HG03469 (cell line): ENCODE measurements at regions not wholly inside any gene's neighbourhood (a gene's known extent, or its start where the extent isn't known, plus 50 kb on each side); places are given as distances from the start of the nearest gene placed in this dataset.
"Not testable (repeated sequence)": the region's sequence is repeated elsewhere in the genome, so short reads cannot be mapped to it uniquely, and the experiment has no call there.

Source experiments
- ATAC-seq: cut with Tn5 transposase; IDR thresholded peaks from one replicate; pipeline ENCODE4 v1.9.1; 2021; ENCODE audit warnings: mild to moderate bottlenecking, moderate library complexity, moderate number of reproducible peaks; ENCODE audit not compliant: unreplicated experiment

DNA sequence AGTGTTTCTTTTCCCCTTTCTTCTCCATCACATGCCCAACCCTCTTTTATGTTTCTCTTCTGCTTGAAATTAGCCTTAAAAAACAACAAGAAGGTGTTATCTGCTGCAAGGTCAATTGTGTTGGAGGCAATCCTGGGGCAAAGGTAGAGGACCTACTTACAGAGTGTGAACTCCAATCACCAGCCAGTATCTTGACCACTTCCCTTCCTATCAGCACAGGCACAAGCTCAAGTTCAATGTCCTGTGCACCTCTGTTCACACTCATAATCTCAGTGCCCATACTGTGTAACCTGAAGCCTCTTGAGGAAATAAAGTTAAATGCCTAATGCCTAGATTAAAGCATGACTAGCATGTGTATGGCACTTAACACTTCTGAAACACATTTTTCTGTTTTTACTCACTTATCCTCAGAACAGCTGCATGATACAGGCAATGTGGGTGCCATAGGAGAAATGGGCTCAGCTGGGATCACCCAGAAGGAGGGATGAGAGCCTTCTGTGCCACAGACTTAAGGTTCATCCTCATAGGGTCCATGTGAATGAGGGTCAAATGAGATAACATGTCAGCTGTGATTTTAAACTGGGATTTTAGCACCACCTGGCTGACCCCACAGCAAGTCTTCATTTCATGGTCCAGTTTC, 701.5 kb downstream of the BCL11A start:
- ATAC-seq, result no peak

DNA sequence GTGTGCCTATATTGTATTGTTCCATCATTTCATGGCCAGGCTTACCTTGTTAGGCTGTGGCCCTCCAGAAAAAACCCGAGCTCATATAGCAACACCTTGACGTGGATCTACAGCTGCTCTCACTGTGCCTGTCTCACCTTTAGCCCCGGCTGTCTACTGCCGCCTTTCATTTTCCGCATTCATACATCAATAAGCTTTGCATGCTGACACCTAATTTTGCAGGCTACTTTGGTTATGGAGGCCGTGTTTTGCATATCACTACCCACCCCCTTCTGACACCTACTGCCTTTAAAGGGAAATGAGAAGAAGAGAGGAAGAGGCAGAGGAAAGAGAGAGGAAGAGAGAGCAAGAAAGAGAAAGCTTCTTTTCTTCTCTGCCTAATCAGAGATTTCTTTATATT, 702.9 kb downstream of the BCL11A start:
- ATAC-seq, result no peak

DNA sequence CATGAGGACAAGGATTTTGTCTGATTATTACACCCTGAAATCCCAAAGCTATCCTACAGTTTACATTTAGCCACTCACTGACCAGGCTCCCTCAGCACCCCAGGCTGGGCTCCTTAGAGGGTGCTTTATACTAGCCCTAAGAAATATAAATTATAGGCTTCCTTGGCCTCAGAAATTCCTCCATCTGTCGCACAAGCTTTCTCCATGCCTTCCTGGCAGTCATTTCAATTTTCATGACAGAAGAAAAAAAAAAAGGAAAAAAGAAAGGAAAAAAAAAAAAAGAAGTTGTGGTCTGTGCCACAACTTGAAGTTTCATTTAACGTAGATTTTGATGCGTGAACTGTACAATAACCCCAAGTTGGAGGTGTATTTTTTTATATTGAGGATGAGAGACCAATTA, 719.5 kb downstream of the BCL11A start:
- no peak for ATAC-seq

DNA sequence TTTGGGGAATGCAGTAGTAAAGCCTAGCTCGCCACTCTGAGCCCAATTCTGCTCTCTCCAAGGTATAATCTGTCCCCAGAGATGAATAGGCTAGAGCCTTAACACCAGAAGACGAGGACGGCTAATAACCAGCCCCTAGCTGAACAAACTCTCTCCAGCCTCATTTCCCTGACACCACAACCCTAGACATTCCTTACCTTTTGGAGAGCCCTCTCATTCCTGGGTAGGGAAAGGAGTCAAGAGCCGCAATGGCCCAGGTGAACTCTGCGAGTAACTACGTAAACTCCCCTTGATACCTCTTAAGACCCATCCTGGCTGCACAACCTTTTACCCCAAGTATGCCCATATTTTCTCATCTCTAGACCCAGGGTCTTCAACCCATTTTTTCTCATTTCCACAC, 722.9 kb downstream of the BCL11A start:
- no peak for ATAC-seq

DNA sequence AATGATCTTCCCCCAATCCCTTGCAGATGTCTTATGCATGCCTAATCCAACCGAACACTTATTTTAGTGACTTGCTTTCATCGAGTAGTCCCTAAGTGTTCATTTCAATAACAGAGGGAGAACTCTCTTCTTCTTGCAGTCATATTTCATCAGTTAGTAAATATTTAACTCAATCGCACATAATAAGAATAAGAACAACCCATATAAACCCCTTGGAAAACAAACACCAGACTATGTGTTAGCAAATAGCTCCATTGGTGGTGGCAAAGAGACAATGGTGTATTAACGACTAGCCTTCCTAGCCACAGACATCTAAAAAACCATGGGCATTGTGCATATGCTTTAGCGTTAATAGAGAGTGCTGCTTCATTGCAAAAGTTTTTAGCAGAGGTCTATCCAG, 725.8 kb downstream of the BCL11A start:
- no peak for ATAC-seq

DNA sequence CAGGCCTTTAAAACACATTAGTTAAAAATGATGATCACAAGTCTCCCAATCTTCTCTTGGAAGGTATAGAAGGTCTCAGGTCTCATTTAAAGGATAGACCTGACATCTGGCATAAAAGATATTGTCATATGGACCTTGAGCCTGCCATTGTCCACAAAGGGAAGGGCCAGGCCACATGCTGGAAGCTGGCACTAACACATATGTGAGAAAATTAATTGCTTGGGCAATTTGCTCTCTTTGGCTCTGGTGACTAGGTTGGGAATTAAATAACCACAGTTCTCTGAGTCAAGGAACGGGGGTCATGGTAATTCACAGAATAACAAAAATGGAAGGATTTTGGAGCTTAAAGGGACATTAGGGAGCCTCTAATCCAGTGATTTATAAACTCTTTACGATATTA, 727.3 kb downstream of the BCL11A start:
- ATAC-seq, result no peak

DNA sequence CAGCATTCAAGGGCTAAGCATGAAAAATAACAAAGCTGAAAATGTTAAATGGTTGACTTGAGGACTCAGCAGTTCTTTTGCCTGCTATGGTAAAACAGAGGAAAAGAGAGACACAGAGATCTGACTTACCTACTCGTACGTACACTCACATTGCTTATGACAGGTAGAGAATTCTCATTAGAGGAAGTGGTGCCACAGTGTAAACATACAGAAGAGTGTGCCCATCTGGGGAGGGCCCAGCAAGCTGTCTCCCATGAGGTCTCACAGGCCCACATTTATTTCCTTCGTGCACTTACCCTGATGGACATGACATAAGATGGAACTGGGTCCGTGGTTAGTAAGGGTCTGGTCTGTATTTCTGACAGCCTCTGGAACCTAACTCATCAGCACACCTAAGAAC, 729.1 kb downstream of the BCL11A start:
- ATAC-seq, result no peak

DNA sequence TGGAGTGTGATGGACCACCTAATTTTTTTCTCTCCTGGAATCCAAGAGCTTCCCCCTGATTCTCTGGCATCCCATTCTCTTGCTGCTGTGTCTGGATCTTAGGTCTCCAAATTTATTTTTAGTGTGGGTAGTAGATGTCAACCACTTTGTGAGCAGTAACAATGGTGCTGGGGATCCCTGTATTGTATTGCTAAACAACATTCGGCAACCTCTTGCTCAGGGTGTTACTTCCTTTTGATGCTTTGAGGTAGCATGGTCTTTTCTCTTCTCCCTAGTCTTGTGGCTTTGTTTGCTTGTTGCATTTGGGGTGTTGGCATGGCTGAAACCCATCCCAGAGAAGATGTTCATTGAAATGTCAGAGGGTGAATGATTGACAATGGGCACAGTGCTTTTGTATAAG, 737.4 kb downstream of the BCL11A start:
- ATAC-seq, result no peak

DNA sequence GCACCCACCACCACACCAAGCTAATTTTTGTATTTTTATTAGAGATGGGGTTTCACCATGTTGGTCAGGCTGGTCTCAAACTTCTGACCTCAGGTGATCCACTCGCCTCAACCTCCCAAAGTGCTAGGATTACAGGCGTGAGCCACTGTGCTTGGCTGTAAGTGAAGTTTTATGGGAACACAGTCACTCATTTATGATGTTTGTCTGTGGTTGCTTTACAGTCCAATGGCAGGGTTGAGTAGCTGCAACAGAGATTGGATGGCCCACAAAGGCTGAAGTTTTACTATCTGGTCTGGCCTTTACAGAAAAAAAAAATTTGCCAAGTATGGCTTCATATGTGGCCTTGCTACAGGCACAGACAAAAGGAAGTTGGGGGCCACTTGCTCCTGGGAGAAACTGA, 743.2 kb downstream of the BCL11A start:
- ATAC-seq, result not testable (repeated sequence)

DNA sequence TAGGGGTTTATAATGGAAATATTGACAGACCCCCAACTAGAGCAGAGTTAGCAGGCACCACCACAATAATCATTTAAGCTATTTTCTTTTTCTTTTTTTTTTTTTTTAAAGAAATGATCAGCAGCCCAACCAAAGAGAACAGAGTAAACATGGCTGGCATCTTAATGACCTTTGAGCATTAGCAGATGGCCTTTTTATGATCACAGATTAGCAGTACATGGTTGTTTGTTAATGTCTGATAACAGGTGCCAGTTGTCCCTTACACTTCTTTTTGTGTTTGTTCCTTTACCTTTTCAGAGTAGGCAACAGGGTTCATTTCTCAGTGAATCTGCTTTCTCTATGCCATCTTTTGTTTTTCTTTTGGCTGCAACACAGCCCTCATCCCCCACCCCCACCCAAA, 747.0 kb downstream of the BCL11A start:
- no peak for ATAC-seq

DNA sequence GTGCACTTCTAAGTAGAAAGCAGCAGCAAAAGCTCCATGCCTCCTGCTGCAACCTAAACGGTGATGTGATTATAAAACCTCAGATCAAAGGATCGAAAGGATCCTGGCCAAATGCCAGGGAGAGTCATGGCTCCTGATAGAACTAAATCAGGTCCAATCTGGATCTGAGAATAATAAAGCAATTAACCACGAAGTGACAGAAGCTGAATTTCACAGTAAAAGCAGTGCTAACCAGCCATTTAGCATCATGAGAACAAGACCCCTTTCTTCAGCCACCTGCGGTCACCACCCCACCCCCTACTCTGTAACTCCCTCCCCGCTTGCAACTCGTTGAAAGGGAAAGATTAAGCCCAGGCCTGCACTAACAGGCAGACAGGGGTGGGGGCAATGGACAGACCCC, 748.7 kb downstream of the BCL11A start:
- ATAC-seq, result no peak

DNA sequence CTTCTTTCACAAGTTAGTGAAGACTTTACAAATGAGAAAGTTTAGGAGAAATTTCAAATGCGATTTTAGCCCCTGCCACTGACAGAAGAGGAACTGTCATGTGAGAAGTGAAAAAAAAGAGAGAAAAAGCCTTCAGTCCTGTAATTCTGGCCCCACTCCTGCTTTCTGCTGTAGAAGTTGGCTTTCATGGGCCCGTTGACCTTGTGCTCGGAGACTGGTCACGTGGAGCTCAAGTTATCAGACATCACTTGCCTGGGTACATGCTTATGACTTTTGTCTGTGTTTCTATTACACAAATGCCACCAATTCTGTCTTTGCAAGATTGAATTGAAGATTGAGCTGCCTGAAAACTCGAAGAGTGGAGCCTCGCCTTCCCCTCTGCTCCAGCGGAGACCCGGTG, 749.9 kb downstream of the BCL11A start:
- no peak for ATAC-seq

DNA sequence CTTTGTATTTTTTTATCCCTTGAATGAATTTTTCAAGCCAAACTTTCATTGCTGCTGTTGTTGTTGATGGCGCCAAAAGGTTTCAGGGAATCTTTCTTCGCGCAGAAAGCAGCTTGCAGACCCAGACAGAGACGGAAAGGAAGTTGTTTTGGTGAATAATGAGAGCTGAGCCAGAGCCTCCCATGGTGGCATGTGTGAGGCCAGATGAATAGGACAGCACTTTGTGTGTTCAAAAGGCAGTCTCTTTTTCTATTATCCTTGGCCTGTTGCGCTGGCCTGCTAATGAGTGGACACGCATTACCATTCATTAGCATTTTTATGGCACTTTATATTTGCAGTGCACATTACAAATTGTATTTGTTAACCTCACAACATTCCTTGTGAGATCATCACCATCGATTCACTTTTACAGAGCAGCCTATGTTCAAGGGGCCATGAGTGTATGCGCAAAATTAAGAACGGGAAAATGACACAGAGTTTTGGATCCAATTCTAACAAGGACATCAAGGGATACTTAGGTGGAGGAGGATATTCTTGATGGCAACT, 754.7 kb downstream of the BCL11A start:
- ATAC-seq, result no peak

DNA sequence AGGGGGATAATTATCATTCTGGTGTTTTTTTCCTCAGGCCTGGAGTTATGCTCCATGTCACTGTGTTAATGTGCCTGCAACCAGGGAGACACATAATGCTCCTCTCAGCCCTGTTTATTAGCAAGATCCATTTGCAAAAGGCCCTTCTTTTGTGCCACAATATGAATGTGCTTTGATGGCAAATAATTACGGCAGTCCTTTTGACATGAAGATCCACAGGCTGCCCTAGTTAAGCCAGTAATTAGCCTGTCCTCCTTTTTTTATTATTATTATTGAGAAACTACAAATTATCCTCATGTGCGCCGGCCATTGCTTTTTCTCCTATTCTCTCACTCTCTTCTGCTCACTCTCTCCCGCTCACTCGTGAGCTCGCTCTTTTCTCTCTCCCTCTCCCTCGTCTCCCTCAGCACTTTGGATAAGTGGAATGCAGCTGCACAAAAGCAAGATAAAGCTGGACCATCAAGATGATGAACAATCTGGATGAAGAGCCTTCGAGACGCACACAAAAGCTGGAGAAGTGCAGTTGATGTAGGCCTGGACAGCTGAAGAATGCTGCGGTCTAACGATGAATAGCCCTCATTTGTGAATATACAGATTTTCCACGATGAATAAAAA, 762.3 kb downstream of the BCL11A start:
- no peak for ATAC-seq

DNA sequence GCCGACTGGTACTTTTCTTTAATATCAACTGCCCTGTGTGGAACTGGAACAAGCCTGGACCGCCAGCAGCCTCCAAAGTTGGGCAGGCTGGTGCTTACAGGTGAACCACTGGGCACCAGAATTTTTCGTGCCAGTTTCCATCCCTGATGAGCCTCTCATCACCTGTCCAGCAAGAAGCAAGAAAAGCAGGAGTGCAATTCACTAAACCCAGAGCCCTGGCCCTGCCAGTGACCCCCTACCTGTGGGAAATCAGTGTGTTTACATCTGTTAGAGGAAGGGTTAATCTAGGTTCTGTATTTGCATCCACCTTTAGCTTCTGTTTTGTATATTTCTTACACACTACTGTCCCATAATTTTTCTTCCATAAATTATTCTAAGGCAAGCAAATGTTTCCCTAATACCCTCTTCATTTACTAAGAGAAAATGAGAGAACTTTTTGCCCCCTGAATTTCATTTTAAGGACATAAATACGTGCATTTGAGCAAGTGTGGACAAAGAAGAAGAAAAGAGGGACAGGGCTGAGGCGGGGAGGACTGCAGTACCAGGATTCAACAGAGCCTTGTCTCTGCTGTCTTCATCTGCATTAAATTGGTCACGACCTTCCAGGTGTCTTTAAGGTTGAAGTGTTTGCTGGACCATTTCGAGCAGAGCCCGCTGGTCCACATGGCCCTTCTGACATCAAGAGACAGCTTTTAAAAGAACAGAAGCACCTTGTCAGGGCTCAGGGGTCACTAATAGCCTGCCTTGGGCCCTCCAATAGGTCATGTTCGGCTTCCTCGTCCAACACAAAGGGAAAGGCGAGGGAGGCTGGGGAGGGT, 763.1 kb downstream of the BCL11A start:
- ATAC-seq, result no peak

DNA sequence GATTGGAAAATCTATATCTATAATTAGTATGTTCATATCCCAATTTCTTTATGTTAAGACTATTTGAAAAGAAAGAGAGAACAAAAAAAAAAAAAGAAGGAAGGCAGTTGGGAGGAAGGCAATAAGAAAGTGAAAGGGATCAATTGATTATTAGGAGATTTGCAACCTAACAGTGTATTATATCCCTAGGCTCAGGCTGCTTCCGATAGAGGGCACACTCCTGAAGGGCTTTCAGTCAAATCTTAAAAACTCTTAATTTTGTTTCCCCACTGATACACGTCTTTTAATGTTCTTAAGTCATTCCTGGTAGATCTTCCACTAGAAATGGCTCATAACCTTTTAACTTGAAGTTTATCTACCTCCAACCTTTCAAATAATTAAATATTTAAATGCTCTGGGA, 763.9 kb downstream of the BCL11A start:
- no peak for ATAC-seq

DNA sequence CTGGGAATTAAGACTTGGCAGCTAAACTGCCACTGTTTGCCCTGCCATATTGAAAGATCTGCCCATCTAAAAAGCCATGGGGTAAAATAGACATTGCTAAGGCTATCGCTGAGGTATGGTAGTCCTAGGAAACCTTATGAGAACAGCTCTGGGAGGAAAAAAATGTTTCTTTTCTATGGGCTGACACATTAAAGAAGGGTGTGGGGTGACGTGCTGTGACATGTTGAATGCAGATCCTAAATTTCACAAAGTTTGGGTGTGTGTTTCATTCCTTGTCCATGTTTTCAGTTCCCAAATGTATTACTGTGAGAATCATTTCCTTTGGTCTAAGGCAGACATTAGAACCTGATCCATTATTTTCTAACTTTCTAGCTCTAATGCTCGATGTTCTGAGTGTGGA, 766.4 kb downstream of the BCL11A start:
- no peak for ATAC-seq

DNA sequence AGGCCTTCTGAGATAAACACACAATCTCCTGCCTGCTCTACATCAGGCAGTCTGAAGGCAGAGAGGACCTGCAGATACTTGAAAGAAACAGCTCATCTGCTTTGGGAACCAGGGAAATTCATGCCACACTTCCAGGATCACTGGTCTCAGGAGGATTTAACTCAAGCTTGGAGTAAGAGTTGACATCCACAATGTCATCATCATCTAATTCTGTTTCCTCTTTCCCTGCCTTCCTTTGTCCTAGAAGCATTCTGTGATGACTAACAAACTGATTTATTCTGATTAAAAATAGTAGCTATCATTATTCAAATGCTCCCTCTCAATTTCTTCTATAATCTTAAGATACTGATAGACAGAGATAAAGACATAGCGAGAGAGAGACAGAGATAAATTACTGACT, 766.8 kb downstream of the BCL11A start:
- no peak for ATAC-seq

DNA sequence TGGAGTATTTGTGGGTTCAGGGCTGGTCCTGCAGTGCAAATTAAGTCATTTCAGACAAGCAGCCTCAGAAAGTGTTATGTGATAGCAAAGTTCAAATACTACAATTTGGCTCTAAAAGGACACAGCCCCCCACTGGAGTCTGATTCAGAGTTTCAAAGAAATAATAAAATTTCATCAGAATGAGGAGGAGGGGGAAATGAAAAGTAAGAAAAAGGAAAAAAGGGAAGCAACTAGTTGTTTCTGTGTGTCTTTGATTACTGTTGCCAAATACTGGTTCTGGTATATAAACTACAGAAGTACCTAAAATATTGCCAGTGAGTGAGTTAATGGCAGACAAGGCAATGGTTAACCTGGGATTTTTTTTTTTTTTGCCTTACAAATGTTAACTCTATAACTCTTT, 773.9 kb downstream of the BCL11A start:
- no peak for ATAC-seq

DNA sequence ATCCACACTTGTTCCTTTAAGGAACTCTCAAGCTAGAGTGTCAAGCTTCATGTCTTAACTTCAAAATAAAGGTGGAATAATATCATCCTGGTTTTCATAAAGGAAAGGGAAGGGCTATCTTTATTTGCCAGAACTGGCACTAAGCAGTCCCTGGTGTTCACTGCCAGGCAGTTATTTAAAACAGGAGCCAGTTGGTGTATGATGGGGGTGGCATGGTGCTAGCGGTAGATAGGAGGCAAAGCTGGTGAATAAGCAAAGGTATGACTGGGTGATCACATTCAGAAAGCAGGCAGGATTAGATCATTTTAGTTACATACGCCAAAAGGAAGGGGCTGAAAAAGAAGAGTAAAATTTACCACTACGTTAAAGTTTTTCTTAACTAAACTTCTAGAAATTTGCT, 776.3 kb downstream of the BCL11A start:
- ATAC-seq, result no peak

DNA sequence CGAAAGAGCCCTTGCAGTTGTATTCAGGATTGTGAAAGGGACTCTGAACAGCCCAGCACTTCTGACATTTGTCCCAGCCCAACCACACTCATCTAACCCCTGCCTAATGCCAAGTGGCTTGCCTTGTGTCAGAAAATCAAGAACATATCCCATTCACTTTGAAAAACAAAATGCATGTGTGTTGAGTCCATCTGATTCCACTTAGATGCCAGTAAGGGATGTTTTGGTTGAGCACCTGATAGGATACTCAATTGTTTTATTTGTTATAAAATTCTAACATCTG, 776.8 kb downstream of the BCL11A start:
- no peak for ATAC-seq

DNA sequence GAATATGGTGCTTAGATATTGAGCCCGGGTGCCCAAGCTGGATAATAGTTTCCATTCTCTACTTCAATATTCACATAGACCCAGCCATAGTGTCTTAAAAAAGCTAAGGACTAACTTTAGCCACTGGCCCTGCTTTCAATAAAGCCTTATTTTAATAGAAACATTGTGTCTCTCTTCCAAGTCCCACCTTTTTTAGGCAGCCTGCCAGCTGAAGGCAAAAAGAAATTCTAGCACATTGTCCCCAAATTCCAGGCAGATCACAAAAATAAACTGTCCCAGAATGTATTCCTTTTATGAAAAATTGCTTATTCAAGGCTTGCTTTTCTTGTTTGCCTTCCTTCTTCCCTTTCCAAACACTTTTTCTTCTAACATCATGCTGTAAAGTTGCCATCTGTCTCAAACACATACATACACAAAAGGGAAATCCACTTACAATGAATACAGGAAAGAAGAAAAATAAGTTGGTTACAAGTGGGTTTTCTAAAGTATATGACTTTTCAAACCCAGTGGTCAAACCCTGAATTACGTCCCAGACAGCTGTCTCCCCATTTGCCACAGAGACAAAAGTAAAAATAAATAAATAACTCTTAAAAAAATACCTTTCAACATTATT, 778.5 kb downstream of the BCL11A start:
- ATAC-seq, result no peak
